ENCODE measurements at regions not wholly inside any gene's neighbourhood (a gene's known extent, or its start where the extent isn't known, plus 50 kb on each side); places are given as distances from the start of the nearest gene placed in this dataset.

DNA sequence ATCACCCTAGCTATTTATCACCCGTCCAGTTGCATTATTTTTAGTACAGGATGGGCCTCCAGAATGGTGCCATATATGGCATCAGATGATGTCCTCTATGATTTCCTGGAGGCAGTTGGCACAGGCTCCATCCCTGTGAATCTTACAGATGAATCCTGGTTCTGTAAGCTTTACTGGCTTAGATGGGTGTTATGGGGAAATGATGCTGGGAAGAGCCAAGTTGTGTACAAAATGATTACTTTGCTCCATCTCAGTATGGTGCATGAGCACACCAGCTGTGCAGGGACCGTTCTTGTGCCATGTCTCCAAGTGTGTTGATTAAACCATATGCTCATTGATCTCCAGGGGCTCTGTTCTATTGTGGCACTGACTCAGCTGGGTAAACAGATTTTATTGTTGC is 755.7 kb downstream of the TLR4 start:
- Histone ChIP-seq H3K9me3 (ENCODE audit: control insufficient read depth in 2 of 2, low read length in 2 of 2) (no peaks in the 10 kb centered on the region), H3K27me3 (ENCODE audit: control insufficient read depth in 1 of 2, insufficient read depth in 2 of 2, low read length in 2 of 2) (no peaks in the 10 kb centered on the region)

GRCh38 chr9:118463419-118463818 is 759.2 kb downstream of the TLR4 start:
- Histone ChIP-seq H3K27me3 (ENCODE audit: control insufficient read depth in 1 of 2, insufficient read depth in 2 of 2, low read length in 2 of 2) (no peaks in the 10 kb centered on the region), H3K4me1 (ENCODE audit: control insufficient read depth, insufficient read depth, low read length) (no peaks in the 10 kb centered on the region), H3K27ac (ENCODE audit: low read length) (no peak overlapping the region), H3K9ac (ENCODE audit: low read length in 2 of 2) (no peak overlapping the region), H3K9me3 (ENCODE audit: control insufficient read depth in 2 of 2, low read length in 2 of 2) (no peaks in the 10 kb centered on the region), H3K4me3 (ENCODE audit: low read length in 2 of 2) (no peak overlapping the region), H3K36me3 (ENCODE audit: control insufficient read depth in 2 of 2, insufficient read depth in 2 of 2, low read length in 2 of 2) (no peaks in the 10 kb centered on the region)

More for the DNA sequence above, 755.7 kb downstream of the TLR4 start:
- Histone ChIP-seq H3K9ac (ENCODE audit: low read length in 2 of 2) (no peak overlapping the region), H3K4me3 (ENCODE audit: low read length in 2 of 2) (no peak overlapping the region), H3K36me3 (ENCODE audit: control insufficient read depth in 2 of 2, insufficient read depth in 2 of 2, low read length in 2 of 2) (no peaks in the 10 kb centered on the region), H3K27ac (ENCODE audit: low read length) (no peak overlapping the region), H3K4me1 (ENCODE audit: control insufficient read depth, insufficient read depth, low read length) (no peaks in the 10 kb centered on the region)

- Histone ChIP-seq H3K4me3 (ENCODE audit: low read length in 2 of 2) (no peak overlapping the region), H3K4me1 (ENCODE audit: control insufficient read depth, insufficient read depth, low read length) (no peaks in the 10 kb centered on the region), H3K36me3 (ENCODE audit: control insufficient read depth in 2 of 2, insufficient read depth in 2 of 2, low read length in 2 of 2) (no peaks in the 10 kb centered on the region), H3K9ac (ENCODE audit: low read length in 2 of 2) (no peak overlapping the region), H3K9me3 (ENCODE audit: control insufficient read depth in 2 of 2, low read length in 2 of 2) (no peaks in the 10 kb centered on the region), H3K27ac (ENCODE audit: low read length) (no peak overlapping the region), H3K27me3 (ENCODE audit: control insufficient read depth in 1 of 2, insufficient read depth in 2 of 2, low read length in 2 of 2) (no peaks in the 10 kb centered on the region)
Measured at GRCh38 chr9:118473521-118473920, 769.3 kb downstream of the TLR4 start.

DNA sequence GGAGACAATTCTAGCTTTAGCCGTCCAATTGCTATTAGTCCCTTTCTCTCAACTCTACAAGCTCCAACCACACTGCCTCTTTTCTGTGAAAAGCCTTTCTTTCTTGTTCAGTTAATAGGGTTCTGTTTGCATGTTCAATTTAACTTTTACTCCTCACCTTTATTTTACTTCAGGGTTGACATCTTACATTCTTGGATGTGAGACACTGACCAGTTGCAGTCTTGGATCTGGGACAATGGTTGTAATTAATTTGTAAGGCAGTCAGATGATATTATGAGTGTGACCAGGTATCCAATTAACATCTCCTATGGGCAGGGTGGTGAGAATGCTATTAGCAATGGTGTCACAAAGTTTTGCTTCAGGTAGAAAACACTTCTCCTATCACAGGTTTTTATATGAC is 774.5 kb downstream of the TLR4 start:
- no peak overlapping the region for H3K27ac ChIP-seq (ENCODE audit: low read length)
- no peaks in the 10 kb centered on the region for H3K36me3 ChIP-seq (ENCODE audit: control insufficient read depth in 2 of 2, insufficient read depth in 2 of 2, low read length in 2 of 2)
- no peaks in the 10 kb centered on the region for H3K4me1 ChIP-seq (ENCODE audit: control insufficient read depth, insufficient read depth, low read length)
- H3K9me3 ChIP-seq (ENCODE audit: control insufficient read depth in 2 of 2, low read length in 2 of 2): no peaks in the 10 kb centered on the region
- H3K4me3 ChIP-seq (ENCODE audit: low read length in 2 of 2): no peak overlapping the region
- no peak overlapping the region for H3K9ac ChIP-seq (ENCODE audit: low read length in 2 of 2)
- H3K27me3 ChIP-seq (ENCODE audit: control insufficient read depth in 1 of 2, insufficient read depth in 2 of 2, low read length in 2 of 2): no peaks in the 10 kb centered on the region

- no peaks in the 10 kb centered on the region for H3K27me3 ChIP-seq (ENCODE audit: control insufficient read depth in 1 of 2, insufficient read depth in 2 of 2, low read length in 2 of 2)
- H3K9ac ChIP-seq (ENCODE audit: low read length in 2 of 2): no peak overlapping the region
- H3K36me3 ChIP-seq (ENCODE audit: control insufficient read depth in 2 of 2, insufficient read depth in 2 of 2, low read length in 2 of 2): no peaks in the 10 kb centered on the region
- no peak overlapping the region for H3K27ac ChIP-seq (ENCODE audit: low read length)
- no peak overlapping the region for H3K4me3 ChIP-seq (ENCODE audit: low read length in 2 of 2)
- H3K4me1 ChIP-seq (ENCODE audit: control insufficient read depth, insufficient read depth, low read length): no peaks in the 10 kb centered on the region
- no peaks in the 10 kb centered on the region for H3K9me3 ChIP-seq (ENCODE audit: control insufficient read depth in 2 of 2, low read length in 2 of 2)
Measured at GRCh38 chr9:118482306-118482705, 778.1 kb downstream of the TLR4 start.

- no peak overlapping the region for H3K9ac ChIP-seq (ENCODE audit: low read length in 2 of 2)
- no peak overlapping the region for H3K4me3 ChIP-seq (ENCODE audit: low read length in 2 of 2)
- H3K27me3 ChIP-seq (ENCODE audit: control insufficient read depth in 1 of 2, insufficient read depth in 2 of 2, low read length in 2 of 2): no peaks in the 10 kb centered on the region
- H3K36me3 ChIP-seq (ENCODE audit: control insufficient read depth in 2 of 2, insufficient read depth in 2 of 2, low read length in 2 of 2): no peaks in the 10 kb centered on the region
- no peaks in the 10 kb centered on the region for H3K9me3 ChIP-seq (ENCODE audit: control insufficient read depth in 2 of 2, low read length in 2 of 2)
- no peaks in the 10 kb centered on the region for H3K4me1 ChIP-seq (ENCODE audit: control insufficient read depth, insufficient read depth, low read length)
- H3K27ac ChIP-seq (ENCODE audit: low read length): no peak overlapping the region
Measured at GRCh38 chr9:118483677-118484076, 779.5 kb downstream of the TLR4 start.

GRCh38 chr9:118503236-118503635 is 799.0 kb downstream of the TLR4 start:
- Histone ChIP-seq H3K4me3 (ENCODE audit: low read length in 2 of 2) (no peak overlapping the region), H3K4me1 (ENCODE audit: control insufficient read depth, insufficient read depth, low read length) (no peaks in the 10 kb centered on the region), H3K9me3 (ENCODE audit: control insufficient read depth in 2 of 2, low read length in 2 of 2) (no peaks in the 10 kb centered on the region), H3K27ac (ENCODE audit: low read length) (no peak overlapping the region), H3K9ac (ENCODE audit: low read length in 2 of 2) (no peak overlapping the region), H3K36me3 (ENCODE audit: control insufficient read depth in 2 of 2, insufficient read depth in 2 of 2, low read length in 2 of 2) (no peaks in the 10 kb centered on the region), H3K27me3 (ENCODE audit: control insufficient read depth in 1 of 2, insufficient read depth in 2 of 2, low read length in 2 of 2) (no peaks in the 10 kb centered on the region)

- Histone ChIP-seq H3K36me3 (ENCODE audit: control insufficient read depth in 2 of 2, insufficient read depth in 2 of 2, low read length in 2 of 2) (no peaks in the 10 kb centered on the region), H3K27ac (ENCODE audit: low read length) (no peak overlapping the region), H3K9ac (ENCODE audit: low read length in 2 of 2) (no peak overlapping the region), H3K4me1 (ENCODE audit: control insufficient read depth, insufficient read depth, low read length) (no peaks in the 10 kb centered on the region), H3K4me3 (ENCODE audit: low read length in 2 of 2) (no peak overlapping the region), H3K9me3 (ENCODE audit: control insufficient read depth in 2 of 2, low read length in 2 of 2) (no peaks in the 10 kb centered on the region), H3K27me3 (ENCODE audit: control insufficient read depth in 1 of 2, insufficient read depth in 2 of 2, low read length in 2 of 2) (no peaks in the 10 kb centered on the region)
Measured at GRCh38 chr9:118510711-118511110, 806.5 kb downstream of the TLR4 start.

DNA sequence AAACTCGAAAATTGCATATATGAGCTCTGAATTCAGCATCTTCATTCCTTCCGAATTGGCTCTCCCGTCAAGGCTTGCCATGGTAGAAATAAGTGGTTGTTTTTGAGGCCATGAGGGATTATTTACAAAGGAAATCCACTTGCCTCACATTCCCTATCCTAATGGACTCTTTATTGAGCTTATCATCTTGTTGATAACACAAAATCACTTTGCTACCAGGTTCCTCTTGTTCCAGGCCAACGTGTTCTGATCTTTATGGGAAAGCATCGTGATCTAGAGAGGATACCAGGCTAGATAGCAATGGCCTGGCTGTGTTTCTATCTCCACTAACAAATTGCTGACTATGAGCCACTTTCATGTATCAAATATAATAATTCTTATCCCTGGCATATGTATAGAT is 811.7 kb downstream of the TLR4 start:
- Histone ChIP-seq H3K9ac (ENCODE audit: low read length in 2 of 2) (no peak overlapping the region), H3K27me3 (ENCODE audit: control insufficient read depth in 1 of 2, insufficient read depth in 2 of 2, low read length in 2 of 2) (no peaks in the 10 kb centered on the region)

DNA sequence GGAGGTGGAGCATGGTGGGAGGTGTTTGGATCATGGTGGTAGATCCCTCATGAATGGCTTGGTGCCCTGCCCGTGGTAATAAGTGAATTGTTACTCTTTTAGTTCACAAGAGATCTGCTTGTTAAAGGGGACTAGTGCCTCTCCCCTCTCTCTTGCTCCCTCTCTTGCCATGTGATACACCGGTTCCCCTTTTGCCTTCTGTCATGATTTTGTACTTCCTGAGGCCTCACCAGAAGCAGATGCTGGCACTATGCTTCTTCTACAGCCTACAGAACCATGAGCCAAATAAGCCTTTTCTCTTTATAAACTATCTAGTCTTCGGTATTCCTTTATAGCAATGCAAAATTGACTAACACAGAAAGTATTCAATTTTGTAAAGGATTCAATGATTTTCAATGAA is 817.1 kb downstream of the TLR4 start:
- no peaks in the 10 kb centered on the region for H3K36me3 ChIP-seq (ENCODE audit: control insufficient read depth in 2 of 2, insufficient read depth in 2 of 2, low read length in 2 of 2)
- no peaks in the 10 kb centered on the region for H3K4me1 ChIP-seq (ENCODE audit: control insufficient read depth, insufficient read depth, low read length)
- H3K27ac ChIP-seq (ENCODE audit: low read length): no peak overlapping the region
- no peaks in the 10 kb centered on the region for H3K27me3 ChIP-seq (ENCODE audit: control insufficient read depth in 1 of 2, insufficient read depth in 2 of 2, low read length in 2 of 2)
- H3K9me3 ChIP-seq (ENCODE audit: control insufficient read depth in 2 of 2, low read length in 2 of 2): no peaks in the 10 kb centered on the region
- no peak overlapping the region for H3K9ac ChIP-seq (ENCODE audit: low read length in 2 of 2)
- no peak overlapping the region for H3K4me3 ChIP-seq (ENCODE audit: low read length in 2 of 2)

More for the DNA sequence above, 811.7 kb downstream of the TLR4 start:
- Histone ChIP-seq H3K9me3 (ENCODE audit: control insufficient read depth in 2 of 2, low read length in 2 of 2) (no peaks in the 10 kb centered on the region), H3K4me3 (ENCODE audit: low read length in 2 of 2) (no peak overlapping the region), H3K36me3 (ENCODE audit: control insufficient read depth in 2 of 2, insufficient read depth in 2 of 2, low read length in 2 of 2) (no peaks in the 10 kb centered on the region), H3K27ac (ENCODE audit: low read length) (no peak overlapping the region), H3K4me1 (ENCODE audit: control insufficient read depth, insufficient read depth, low read length) (no peaks in the 10 kb centered on the region)

DNA sequence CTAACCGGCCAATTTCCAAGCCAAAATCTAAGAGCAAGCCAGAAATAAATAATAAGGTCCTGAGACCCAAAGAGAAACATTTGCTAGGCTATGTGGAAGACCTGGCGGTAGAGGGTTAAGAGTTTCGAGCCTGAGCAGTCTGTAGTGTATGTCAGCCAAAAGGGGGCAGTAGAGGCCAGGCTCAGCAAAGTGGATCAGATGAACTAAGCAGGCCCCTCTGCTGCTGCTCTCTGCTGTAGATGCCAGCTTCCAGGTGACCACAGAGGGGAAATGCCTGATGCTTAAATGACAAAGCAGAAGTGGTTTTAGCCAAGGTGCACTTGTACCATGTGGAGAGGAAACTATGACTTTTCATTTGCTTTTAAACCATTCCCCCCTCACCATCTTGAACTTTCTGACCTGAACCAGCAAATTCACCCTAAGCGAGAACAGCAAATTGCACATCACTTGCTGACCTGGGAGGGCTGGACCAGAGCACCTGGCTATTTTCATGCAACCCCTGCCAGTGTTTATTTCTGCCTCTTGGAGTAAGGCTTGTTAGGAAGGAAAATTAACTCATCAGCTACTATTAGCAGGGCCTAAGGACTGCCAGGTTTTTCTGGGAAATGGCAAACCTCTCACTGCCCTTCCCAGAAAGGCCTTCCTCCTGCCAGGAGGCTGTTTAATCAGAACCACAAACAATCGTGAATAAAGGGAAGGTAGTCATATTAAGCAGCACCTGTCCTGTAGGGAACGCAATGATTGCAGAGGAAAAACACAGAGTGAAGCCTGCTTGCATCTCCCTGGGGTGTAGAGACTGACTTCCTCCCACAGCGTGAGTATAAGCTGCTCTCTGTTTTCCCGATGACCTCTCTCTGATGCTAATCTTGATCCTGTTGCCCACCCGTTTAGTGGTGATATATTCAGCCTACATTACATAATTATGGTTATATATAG is 818.2 kb downstream of the TLR4 start:
- Histone ChIP-seq H3K27me3 (ENCODE audit: control insufficient read depth in 1 of 2, insufficient read depth in 2 of 2, low read length in 2 of 2) (no peaks in the 10 kb centered on the region), H3K4me3 (ENCODE audit: low read length in 2 of 2) (no peak overlapping the region), H3K36me3 (ENCODE audit: control insufficient read depth in 2 of 2, insufficient read depth in 2 of 2, low read length in 2 of 2) (no peaks in the 10 kb centered on the region), H3K9ac (ENCODE audit: low read length in 2 of 2) (no peak overlapping the region), H3K27ac (ENCODE audit: low read length) (no peak overlapping the region), H3K4me1 (ENCODE audit: control insufficient read depth, insufficient read depth, low read length) (no peaks in the 10 kb centered on the region), H3K9me3 (ENCODE audit: control insufficient read depth in 2 of 2, low read length in 2 of 2) (no peaks in the 10 kb centered on the region)

All from stomach smooth muscle (tissue), 2 donors.